Calu3 (cell line): ENCODE measurements at regions not wholly inside any gene's neighbourhood (a gene's known extent, or its start where the extent isn't known, plus 50 kb on each side); places are given as distances from the start of the nearest gene placed in this dataset.

ENCODE experiments used
- BruUV-seq: library from RNA; stranded (reverse); fragments of 400-500 nt; replicated peaks from 2 replicates; lab custom pipeline; 2021; lab: Mats Ljungman, UMichigan
- CTCF ChIA-PET: fragments of 300-600 bp; sonication (Branson Sonifier 250); formaldehyde crosslinking; loops from one replicate; lab custom pipeline; 2022; ENCODE audit warnings: antibody characterized with exemption; lab: Charles Lee
- DNase-seq: peaks from one replicate; pipeline ENCODE4 v3.0.0; 2022
- H3K27ac Mint-ChIP-seq: one replicate; pipeline ENCODE4 v1.8.0; 2022; ENCODE audit warnings: mixed read lengths; ENCODE audit not compliant: unreplicated experiment
- H3K27me3 Mint-ChIP-seq: one replicate; pipeline ENCODE4 v1.8.0; 2022; ENCODE audit warnings: mixed read lengths; ENCODE audit not compliant: unreplicated experiment
- H3K36me3 Mint-ChIP-seq: one replicate; pipeline ENCODE4 v1.8.0; 2022; ENCODE audit warnings: mild to moderate bottlenecking, moderate library complexity, mixed read lengths; ENCODE audit not compliant: insufficient read depth, unreplicated experiment
- H3K4me1 Mint-ChIP-seq: one replicate; pipeline ENCODE4 v1.8.0; 2022; ENCODE audit warnings: mild to moderate bottlenecking, low read depth, mixed read lengths; ENCODE audit not compliant: unreplicated experiment
- H3K4me3 Mint-ChIP-seq: one replicate; pipeline ENCODE4 v1.8.0; 2022; ENCODE audit warnings: mild to moderate bottlenecking, low read depth, moderate library complexity, mixed read lengths; ENCODE audit not compliant: unreplicated experiment
- H3K9me3 Mint-ChIP-seq: one replicate; pipeline ENCODE4 v1.8.0; 2022; ENCODE audit warnings: low read depth, mixed read lengths; ENCODE audit not compliant: unreplicated experiment
- intact Hi-C: fragments of 100-400 bp; cut with micrococcal nuclease; formaldehyde crosslinking; loops from one replicate; pipeline ENCODE4 v1.10.0; 2022; ENCODE audit not compliant: unreplicated experiment
- TF ChIP-seq, protein P1 (sequence below): fragments of 200-600 bp; IDR thresholded peaks from one replicate; pipeline ENCODE4 v1.8.0; 2022; ENCODE audit warnings: antibody characterized with exemption; ENCODE audit not compliant: unreplicated experiment

DNA sequence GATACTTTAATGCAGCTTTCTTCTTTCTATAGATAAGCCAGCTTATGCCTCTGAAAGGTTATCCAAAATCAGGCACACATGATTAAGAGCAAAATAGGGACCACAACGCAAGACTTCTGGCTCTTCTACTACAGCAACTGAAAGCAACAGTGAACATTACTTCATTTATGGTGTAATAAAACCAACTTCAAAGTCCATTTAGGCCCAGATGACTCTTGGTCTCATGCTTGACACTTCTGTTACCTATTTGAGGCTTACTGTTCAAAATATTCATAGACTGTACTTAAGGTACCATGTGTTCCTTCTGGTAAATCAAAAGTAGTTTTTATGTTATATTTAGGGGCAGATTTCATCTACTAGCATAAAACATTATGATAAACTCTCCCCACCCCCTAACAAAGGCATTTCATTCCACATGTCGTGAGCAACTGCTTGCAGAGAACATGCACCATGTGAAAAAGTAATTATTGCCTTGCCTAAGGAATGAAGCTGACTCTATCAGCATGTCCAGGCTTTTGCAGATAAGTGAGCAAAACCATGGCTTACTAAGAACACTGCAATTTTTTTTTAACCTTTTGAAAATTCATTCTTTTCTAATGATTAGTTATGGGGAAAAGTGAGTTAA lies 154.9 kb upstream of the ITGB1 start:
- no TSS peak for BruUV-seq
- no peak for DNase-seq
- Mint-ChIP-seq H3K9me3 (peaks cover 3% of the 10 kb centered on the region), H3K4me1 (peaks cover 29% of the 10 kb centered on the region), H3K36me3 (peaks cover 4% of the 10 kb centered on the region), H3K4me3 (no peak overlapping the region), H3K27me3 (no peaks in the 10 kb centered on the region), H3K27ac (no peak overlapping the region)
- TF ChIP-seq, protein P1, sequence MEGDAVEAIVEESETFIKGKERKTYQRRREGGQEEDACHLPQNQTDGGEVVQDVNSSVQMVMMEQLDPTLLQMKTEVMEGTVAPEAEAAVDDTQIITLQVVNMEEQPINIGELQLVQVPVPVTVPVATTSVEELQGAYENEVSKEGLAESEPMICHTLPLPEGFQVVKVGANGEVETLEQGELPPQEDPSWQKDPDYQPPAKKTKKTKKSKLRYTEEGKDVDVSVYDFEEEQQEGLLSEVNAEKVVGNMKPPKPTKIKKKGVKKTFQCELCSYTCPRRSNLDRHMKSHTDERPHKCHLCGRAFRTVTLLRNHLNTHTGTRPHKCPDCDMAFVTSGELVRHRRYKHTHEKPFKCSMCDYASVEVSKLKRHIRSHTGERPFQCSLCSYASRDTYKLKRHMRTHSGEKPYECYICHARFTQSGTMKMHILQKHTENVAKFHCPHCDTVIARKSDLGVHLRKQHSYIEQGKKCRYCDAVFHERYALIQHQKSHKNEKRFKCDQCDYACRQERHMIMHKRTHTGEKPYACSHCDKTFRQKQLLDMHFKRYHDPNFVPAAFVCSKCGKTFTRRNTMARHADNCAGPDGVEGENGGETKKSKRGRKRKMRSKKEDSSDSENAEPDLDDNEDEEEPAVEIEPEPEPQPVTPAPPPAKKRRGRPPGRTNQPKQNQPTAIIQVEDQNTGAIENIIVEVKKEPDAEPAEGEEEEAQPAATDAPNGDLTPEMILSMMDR, result no peak
- intact Hi-C loops, result no loop called here
- CTCF ChIA-PET, result no interaction called here

GRCh38 chr10:33111488-33112051 lies 153.5 kb upstream of the ITGB1 start:
- BruUV-seq, result no TSS peak
- TF ChIP-seq, protein P1, result no peak
- H3K36me3 Mint-ChIP-seq, result peaks cover 4% of the 10 kb centered on the region
- H3K27me3 Mint-ChIP-seq, result no peaks in the 10 kb centered on the region
- H3K9me3 Mint-ChIP-seq, result peaks cover 3% of the 10 kb centered on the region
- CTCF ChIA-PET, result no interaction called here
- no peak for DNase-seq
- intact Hi-C loops, result no loop called here
- no peak overlapping the region for H3K27ac Mint-ChIP-seq
- peaks cover 25% of the 10 kb centered on the region for H3K4me1 Mint-ChIP-seq
- H3K4me3 Mint-ChIP-seq, result no peak overlapping the region

DNA sequence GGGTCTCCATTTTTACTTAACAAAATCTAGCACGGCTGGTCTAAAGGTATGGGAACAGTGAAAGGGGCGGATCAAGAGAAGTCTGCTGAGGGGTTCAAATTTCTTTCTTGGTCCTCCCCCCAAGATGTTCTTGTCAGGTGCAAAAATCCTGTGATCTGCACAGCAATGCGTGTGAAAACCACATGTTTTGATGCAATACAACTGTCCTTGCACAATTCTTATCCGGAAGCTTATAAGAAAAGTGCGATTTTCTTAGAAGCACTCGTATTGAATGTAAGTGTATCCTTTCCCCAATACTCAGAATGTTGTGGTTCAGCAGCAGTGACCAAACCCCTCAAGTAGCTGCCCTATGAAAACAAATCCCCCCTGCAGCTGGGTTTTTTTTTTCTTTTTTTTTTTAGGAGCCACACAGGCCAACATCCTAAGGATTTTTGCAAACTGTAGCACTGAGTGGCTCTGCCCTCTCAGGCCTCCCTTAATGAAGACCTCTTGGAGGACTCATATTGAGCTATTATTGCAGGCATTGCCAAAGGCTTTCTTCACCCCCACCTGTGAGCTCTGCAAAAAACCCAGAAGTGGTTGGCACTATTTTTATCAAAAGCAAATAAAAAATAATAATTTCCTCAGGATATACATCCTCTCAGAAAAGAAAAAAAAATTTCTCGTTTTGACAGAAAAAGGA lies 151.9 kb upstream of the ITGB1 start:
- no TSS peak for BruUV-seq
- Mint-ChIP-seq H3K27ac (no peak overlapping the region), H3K27me3 (no peaks in the 10 kb centered on the region), H3K4me3 (no peak overlapping the region), H3K9me3 (peaks cover 3% of the 10 kb centered on the region), H3K4me1 (peaks cover 11% of the 10 kb centered on the region), H3K36me3 (peaks cover 4% of the 10 kb centered on the region)
- intact Hi-C loops, result no loop called here
- DNase-seq, result no peak
- CTCF ChIA-PET, result interaction anchor here (0.6 kb wide), 1 partner anchor 133 kb away, joined by 3 read pairs; no protein-coding TSS in a partner anchor
- TF ChIP-seq, protein P1, result no peak

- H3K27me3 Mint-ChIP-seq, result no peaks in the 10 kb centered on the region
- no peak overlapping the region for H3K27ac Mint-ChIP-seq
- no peak for DNase-seq
- peaks cover 4% of the 10 kb centered on the region for H3K36me3 Mint-ChIP-seq
- TF ChIP-seq, protein P1, result no peak
- no TSS peak for BruUV-seq
- H3K4me3 Mint-ChIP-seq, result no peak overlapping the region
- peaks cover 3% of the 10 kb centered on the region for H3K9me3 Mint-ChIP-seq
- intact Hi-C loops, result no loop called here
- peaks cover 7% of the 10 kb centered on the region for H3K4me1 Mint-ChIP-seq
- CTCF ChIA-PET, result interaction anchor here (0.6 kb wide), 1 partner anchor 132 kb away, joined by 3 read pairs; no protein-coding TSS in a partner anchor
Observed at GRCh38 chr10:33109384-33109783, 151.4 kb upstream of the ITGB1 start.
